Effector memory CD8-positive, alpha-beta T cell (primary cell): ENCODE measurements at regions not wholly inside any gene's neighbourhood (a gene's known extent, or its start where the extent isn't known, plus 50 kb on each side); places are given as distances from the start of the nearest gene placed in this dataset.

Experiments
- ATAC-seq: fragments of 150-1000 bp; cut with Tn5 transposase; replicated peaks from 2 replicates; pipeline ENCODE4 v1.10.0; 2021; ENCODE audit warnings: mild to moderate bottlenecking, moderate library complexity
- DNase-seq, 3 experiments: peaks; one replicate each; pipeline ENCODE4 v3.0.0; 2021
- H3K27ac Mint-ChIP-seq, 2 donors: one replicate each; pipeline ENCODE4 v1.8.0; 2022; ENCODE audit warnings: mild to moderate bottlenecking in 2 of 2, mixed read lengths in 2 of 2, moderate library complexity in 2 of 2
- H3K27me3 Mint-ChIP-seq, 2 donors: one replicate each; pipeline ENCODE4 v1.8.0; 2022; ENCODE audit warnings: mixed read lengths in 2 of 2
- H3K36me3 Mint-ChIP-seq: one replicate; pipeline ENCODE4 v1.8.0; 2022; ENCODE audit warnings: mild to moderate bottlenecking, moderate library complexity, mixed read lengths; ENCODE audit not compliant: insufficient read depth
- H3K4me1 Mint-ChIP-seq, 2 donors: one replicate each; pipeline ENCODE4 v1.8.0; 2022; ENCODE audit warnings: low read depth in 2 of 2, mixed read lengths in 2 of 2
- H3K4me3 Mint-ChIP-seq, 2 donors: one replicate each; pipeline ENCODE4 v1.8.0; 2022; ENCODE audit warnings: mild to moderate bottlenecking in 2 of 2, mixed read lengths in 2 of 2, moderate library complexity in 2 of 2
- H3K9me3 Mint-ChIP-seq, 2 donors: one replicate each; pipeline ENCODE4 v1.8.0; 2022; ENCODE audit warnings: mixed read lengths in 2 of 2

- H3K27ac Mint-ChIP-seq: no peak overlapping the region
- peaks cover 11 to 14% of the 10 kb centered on the region in 2 donors for H3K9me3 Mint-ChIP-seq
Observed at GRCh38 chr3:89841041-89841440, 733.6 kb downstream of the EPHA3 start.

GRCh38 chr3:89845053-89845452 is 737.6 kb downstream of the EPHA3 start:
- Mint-ChIP-seq H3K9me3 (peaks cover 7% of the 10 kb centered on the region in 2 donors), H3K4me1 (no peaks in the 10 kb centered on the region), H3K27ac (no peak overlapping the region), H3K27me3 (no peaks in the 10 kb centered on the region), H3K4me3 (no peak overlapping the region), H3K36me3 (no peaks in the 10 kb centered on the region)
- no peak for ATAC-seq
- no peak for DNase-seq

More at GRCh38 chr3:89841041-89841440, 733.6 kb downstream of the EPHA3 start:
- ATAC-seq (no peak), DNase-seq (no peak)
- no peaks in the 10 kb centered on the region for H3K27me3 Mint-ChIP-seq
- no peaks in the 10 kb centered on the region for H3K4me1 Mint-ChIP-seq
- no peaks in the 10 kb centered on the region for H3K36me3 Mint-ChIP-seq
- no peak overlapping the region for H3K4me3 Mint-ChIP-seq

GRCh38 chr3:89847955-89848354 is 740.5 kb downstream of the EPHA3 start:
- H3K4me3 Mint-ChIP-seq: no peak overlapping the region
- no peaks in the 10 kb centered on the region for H3K27me3 Mint-ChIP-seq
- ATAC-seq: no peak

GRCh38 chr3:89851974-89852621 is 744.7 kb downstream of the EPHA3 start:
- Mint-ChIP-seq H3K36me3 (no peaks in the 10 kb centered on the region), H3K4me1 (no peaks in the 10 kb centered on the region), H3K27ac (no peak overlapping the region), H3K9me3 (peaks cover 0 to 4% of the 10 kb centered on the region in 2 donors), H3K27me3 (no peaks in the 10 kb centered on the region), H3K4me3 (no peak overlapping the region)
- no peak for ATAC-seq
- no peak for DNase-seq

More at GRCh38 chr3:89847955-89848354, 740.5 kb downstream of the EPHA3 start:
- H3K27ac Mint-ChIP-seq: no peak overlapping the region
- no peak for DNase-seq
- no peaks in the 10 kb centered on the region for H3K4me1 Mint-ChIP-seq
- no peaks in the 10 kb centered on the region for H3K36me3 Mint-ChIP-seq
- H3K9me3 Mint-ChIP-seq: peaks cover 0 to 4% of the 10 kb centered on the region in 2 donors

GRCh38 chr3:89859757-89860156 is 752.3 kb downstream of the EPHA3 start:
- no peaks in the 10 kb centered on the region for H3K4me1 Mint-ChIP-seq
- H3K27ac Mint-ChIP-seq: no peak overlapping the region
- DNase-seq (no peak), ATAC-seq (no peak)
- no peak overlapping the region for H3K4me3 Mint-ChIP-seq
- peaks cover 5 to 8% of the 10 kb centered on the region in 2 donors for H3K9me3 Mint-ChIP-seq
- H3K36me3 Mint-ChIP-seq: no peaks in the 10 kb centered on the region
- no peaks in the 10 kb centered on the region for H3K27me3 Mint-ChIP-seq

GRCh38 chr3:89867286-89867685 is 759.9 kb downstream of the EPHA3 start:
- H3K4me3 Mint-ChIP-seq: no peak overlapping the region
- no peaks in the 10 kb centered on the region for H3K4me1 Mint-ChIP-seq
- no peaks in the 10 kb centered on the region for H3K36me3 Mint-ChIP-seq
- ATAC-seq: no peak
- H3K27ac Mint-ChIP-seq: no peak overlapping the region
- H3K9me3 Mint-ChIP-seq: peaks cover 0 to 5% of the 10 kb centered on the region in 2 donors
- DNase-seq: no peak
- H3K27me3 Mint-ChIP-seq: no peaks in the 10 kb centered on the region

- Mint-ChIP-seq H3K27me3 (no peaks in the 10 kb centered on the region), H3K36me3 (no peaks in the 10 kb centered on the region), H3K9me3 (peaks cover 8 to 15% of the 10 kb centered on the region in 2 donors), H3K27ac (no peak overlapping the region), H3K4me1 (no peaks in the 10 kb centered on the region), H3K4me3 (no peak overlapping the region)
- ATAC-seq (no peak), DNase-seq (no peak)
Observed at GRCh38 chr3:89876116-89876515, 768.7 kb downstream of the EPHA3 start.

- no peaks in the 10 kb centered on the region for H3K4me1 Mint-ChIP-seq
- no peak overlapping the region for H3K4me3 Mint-ChIP-seq
- H3K27me3 Mint-ChIP-seq: no peaks in the 10 kb centered on the region
- DNase-seq: no peak
- peaks cover 8 to 15% of the 10 kb centered on the region in 2 donors for H3K9me3 Mint-ChIP-seq
- no peak for ATAC-seq
- no peaks in the 10 kb centered on the region for H3K36me3 Mint-ChIP-seq
- H3K27ac Mint-ChIP-seq: no peak overlapping the region
Observed at GRCh38 chr3:89877230-89877629, 769.8 kb downstream of the EPHA3 start.

- DNase-seq (no peak), ATAC-seq (no peak)
- peaks cover 3 to 7% of the 10 kb centered on the region in 2 donors for H3K9me3 Mint-ChIP-seq
- no peak overlapping the region for H3K4me3 Mint-ChIP-seq
- no peaks in the 10 kb centered on the region for H3K27me3 Mint-ChIP-seq
- H3K36me3 Mint-ChIP-seq: no peaks in the 10 kb centered on the region
- no peaks in the 10 kb centered on the region for H3K4me1 Mint-ChIP-seq
- H3K27ac Mint-ChIP-seq: no peak overlapping the region
Observed at GRCh38 chr3:89889386-89889785, 782.0 kb downstream of the EPHA3 start.

- H3K27me3 Mint-ChIP-seq: no peaks in the 10 kb centered on the region
- ATAC-seq: no peak
- no peak overlapping the region for H3K4me3 Mint-ChIP-seq
- H3K9me3 Mint-ChIP-seq: peaks cover 18 to 21% of the 10 kb centered on the region in 2 donors
- H3K36me3 Mint-ChIP-seq: no peaks in the 10 kb centered on the region
- no peak overlapping the region for H3K27ac Mint-ChIP-seq
- DNase-seq: no peak
- H3K4me1 Mint-ChIP-seq: no peaks in the 10 kb centered on the region
Observed at GRCh38 chr3:89908711-89909213, 801.3 kb downstream of the EPHA3 start.

- H3K27ac Mint-ChIP-seq: no peak overlapping the region
- H3K4me1 Mint-ChIP-seq: no peaks in the 10 kb centered on the region
- H3K36me3 Mint-ChIP-seq: no peaks in the 10 kb centered on the region
- H3K27me3 Mint-ChIP-seq: no peaks in the 10 kb centered on the region
- ATAC-seq (no peak), DNase-seq (no peak)
- H3K9me3 Mint-ChIP-seq: peaks cover 7 to 12% of the 10 kb centered on the region in 2 donors
- no peak overlapping the region for H3K4me3 Mint-ChIP-seq
Observed at GRCh38 chr3:89912031-89912430, 804.6 kb downstream of the EPHA3 start.

GRCh38 chr3:89923921-89924610 is 816.6 kb downstream of the EPHA3 start:
- H3K4me3 Mint-ChIP-seq: no peak overlapping the region
- no peak overlapping the region for H3K27ac Mint-ChIP-seq
- DNase-seq: no peak

GRCh38 chr3:89925976-89926375 is 818.6 kb downstream of the EPHA3 start:
- H3K27ac Mint-ChIP-seq: no peak overlapping the region
- no peaks in the 10 kb centered on the region for H3K4me1 Mint-ChIP-seq
- no peak for DNase-seq
- no peaks in the 10 kb centered on the region for H3K36me3 Mint-ChIP-seq
- H3K4me3 Mint-ChIP-seq: no peak overlapping the region
- peaks cover 2 to 7% of the 10 kb centered on the region in 2 donors for H3K9me3 Mint-ChIP-seq
- ATAC-seq: no peak
- no peaks in the 10 kb centered on the region for H3K27me3 Mint-ChIP-seq

More at GRCh38 chr3:89923921-89924610, 816.6 kb downstream of the EPHA3 start:
- Mint-ChIP-seq H3K27me3 (no peaks in the 10 kb centered on the region), H3K4me1 (no peaks in the 10 kb centered on the region), H3K36me3 (no peaks in the 10 kb centered on the region), H3K9me3 (peaks cover 2 to 7% of the 10 kb centered on the region in 2 donors)
- no peak for ATAC-seq

- H3K4me1 Mint-ChIP-seq: no peaks in the 10 kb centered on the region
- ATAC-seq (no peak), DNase-seq (no peak)
- no peak overlapping the region for H3K27ac Mint-ChIP-seq
- peaks cover 0 to 2% of the 10 kb centered on the region in 2 donors for H3K9me3 Mint-ChIP-seq
- H3K36me3 Mint-ChIP-seq: no peaks in the 10 kb centered on the region
- H3K27me3 Mint-ChIP-seq: no peaks in the 10 kb centered on the region
- H3K4me3 Mint-ChIP-seq: no peak overlapping the region
Observed at GRCh38 chr3:89932882-89933281, 825.5 kb downstream of the EPHA3 start.
